ENCODE measurements at regions not wholly inside any gene's neighbourhood (a gene's known extent, or its start where the extent isn't known, plus 50 kb on each side); places are given as distances from the start of the nearest gene placed in this dataset.
A peak's percentile ranks its signal among the peaks of the same experiment; 100 is the strongest.
"Not testable (repeated sequence)": the region's sequence is repeated elsewhere in the genome, so short reads cannot be mapped to it uniquely, and the experiment has no call there.

GRCh38 chr16:59624381-59624780, 890.3 kb upstream of the GOT2 start:
- not testable (repeated sequence) for DNase-seq

- DNase-seq, result no peak
Measured at GRCh38 chr16:59614466-59615240, 880.5 kb upstream of the GOT2 start.

GRCh38 chr16:59612910-59613620, 878.9 kb upstream of the GOT2 start:
- not testable (repeated sequence) for DNase-seq

GRCh38 chr16:59612094-59612493, 878.0 kb upstream of the GOT2 start:
- no peak for DNase-seq

- DNase-seq, result no peak
Measured at GRCh38 chr16:59611556-59611955, 877.4 kb upstream of the GOT2 start.

- no peak for DNase-seq
Measured at GRCh38 chr16:59605706-59606105, 871.6 kb upstream of the GOT2 start.

- no peak for DNase-seq
Measured at GRCh38 chr16:59604354-59604753, 870.2 kb upstream of the GOT2 start.

GRCh38 chr16:59601452-59601851, 867.3 kb upstream of the GOT2 start:
- DNase-seq, result no peak

- no peak for DNase-seq
Measured at GRCh38 chr16:59597269-59597668, 863.2 kb upstream of the GOT2 start.

GRCh38 chr16:59596693-59597092, 862.6 kb upstream of the GOT2 start:
- no peak for DNase-seq

- peak; percentile 21 for DNase-seq
Measured at GRCh38 chr16:59593194-59593661, 859.1 kb upstream of the GOT2 start.

GRCh38 chr16:59591480-59591879, 857.4 kb upstream of the GOT2 start:
- DNase-seq, result no peak

GRCh38 chr16:59590845-59591244, 856.7 kb upstream of the GOT2 start:
- DNase-seq, result no peak

GRCh38 chr16:59586331-59586730, 852.2 kb upstream of the GOT2 start:
- no peak for DNase-seq

GRCh38 chr16:59574296-59574695, 840.2 kb upstream of the GOT2 start:
- DNase-seq, result no peak

GRCh38 chr16:59573528-59574271, 839.6 kb upstream of the GOT2 start:
- no peak for DNase-seq

GRCh38 chr16:59567496-59567895, 833.4 kb upstream of the GOT2 start:
- DNase-seq, result no peak

- DNase-seq, result no peak
Measured at GRCh38 chr16:59566446-59566845, 832.3 kb upstream of the GOT2 start.

GRCh38 chr16:59558679-59559078, 824.6 kb upstream of the GOT2 start:
- no peak for DNase-seq

GRCh38 chr16:59552164-59552563, 818.0 kb upstream of the GOT2 start:
- DNase-seq, result no peak

GRCh38 chr16:59545721-59546120, 811.6 kb upstream of the GOT2 start:
- no peak for DNase-seq

- no peak for DNase-seq
Measured at GRCh38 chr16:59543641-59544040, 809.5 kb upstream of the GOT2 start.

GRCh38 chr16:59540621-59541020, 806.5 kb upstream of the GOT2 start:
- no peak for DNase-seq
